ENCODE measurements at regions not wholly inside any gene's neighbourhood (a gene's known extent, or its start where the extent isn't known, plus 50 kb on each side); places are given as distances from the start of the nearest gene placed in this dataset.
"Not testable (repeated sequence)": the region's sequence is repeated elsewhere in the genome, so short reads cannot be mapped to it uniquely, and the experiment has no call there.

GRCh38 chr2:89874810-89875595, 1183.5 kb downstream of the RPIA start:
- not testable (repeated sequence) for DNase-seq (ENCODE audit: low read depth in 2 of 2)

DNA sequence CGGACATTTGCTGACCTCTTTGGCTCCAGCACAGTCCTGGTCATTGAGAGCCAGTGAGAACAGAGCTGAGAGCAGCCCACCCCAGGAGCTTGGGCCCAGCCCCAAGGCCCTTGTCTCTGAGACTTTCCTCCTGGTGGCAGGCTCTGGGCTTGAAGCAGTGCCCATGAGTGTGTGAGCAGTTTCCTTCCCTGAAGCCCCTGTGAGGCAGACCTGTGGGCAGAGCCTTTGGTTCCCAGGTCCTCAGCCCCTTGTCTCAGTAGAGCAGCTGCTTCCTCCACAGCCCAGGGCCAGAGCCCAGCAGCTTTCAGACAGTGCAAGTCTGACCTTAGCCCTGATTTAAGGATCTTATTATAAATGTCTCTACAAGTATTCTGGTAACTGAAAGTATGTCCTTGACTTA, 1185.0 kb downstream of the RPIA start:
- DNase-seq (ENCODE audit: low read depth in 2 of 2), result not testable (repeated sequence)

DNA sequence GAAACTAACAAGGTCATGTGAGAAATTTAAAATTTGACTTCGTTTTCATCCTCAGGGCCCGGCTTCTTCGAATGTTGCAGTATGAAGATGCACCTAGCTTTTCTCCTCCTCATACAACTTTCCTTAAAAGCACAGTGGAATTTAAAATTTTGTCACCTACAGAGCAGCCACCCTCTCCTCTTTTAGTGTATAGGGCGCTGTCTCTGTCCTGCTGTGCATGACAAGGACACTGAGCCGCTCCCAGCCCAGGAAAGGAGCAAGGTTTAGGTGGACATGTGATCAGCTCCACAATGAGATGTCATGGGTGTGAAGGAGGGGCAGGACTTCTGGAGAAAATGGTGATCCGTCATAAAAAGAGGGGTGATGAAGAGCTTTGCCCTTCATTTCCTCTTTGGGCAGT, 1185.4 kb downstream of the RPIA start:
- DNase-seq (ENCODE audit: low read depth in 2 of 2), result not testable (repeated sequence)

DNA sequence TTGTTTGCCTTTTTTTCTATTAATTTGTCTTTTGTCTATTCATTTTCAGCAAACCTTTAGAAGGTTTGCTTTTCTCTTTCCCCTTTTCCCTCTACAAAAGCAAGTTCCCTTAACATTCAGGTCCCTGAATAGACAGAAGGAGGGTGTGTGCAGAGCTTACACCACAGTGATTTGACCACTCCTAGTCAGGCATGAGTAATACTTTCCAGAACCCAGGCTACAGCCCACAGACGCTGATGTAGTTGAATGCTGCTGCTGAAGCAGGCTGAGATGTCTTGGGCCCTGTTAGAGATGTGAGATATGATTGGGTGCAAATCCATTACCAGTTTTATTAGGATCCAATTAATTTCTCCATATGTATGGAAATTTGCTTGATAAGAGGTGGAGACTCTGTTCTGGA, 1191.4 kb downstream of the RPIA start:
- DNase-seq (ENCODE audit: low read depth in 2 of 2), result not testable (repeated sequence)

DNA sequence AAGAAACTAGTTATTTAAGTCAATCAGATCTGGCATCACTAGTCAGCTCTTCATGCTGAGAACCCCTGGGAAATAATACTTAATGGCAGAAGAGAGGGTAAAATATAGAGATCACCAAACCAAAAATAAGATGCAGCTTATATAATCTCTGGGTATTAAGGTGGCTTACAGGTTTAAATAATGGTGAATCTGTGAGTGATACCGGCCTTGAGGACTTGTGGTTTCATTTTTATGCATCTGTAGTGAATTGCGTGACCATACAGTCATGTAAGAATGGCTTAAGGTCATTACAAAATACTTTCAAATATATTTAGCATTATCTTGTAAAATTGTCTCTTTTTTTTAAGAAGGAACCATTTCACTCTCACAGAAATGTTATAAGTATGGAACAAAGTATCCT, 1192.2 kb downstream of the RPIA start:
- not testable (repeated sequence) for DNase-seq (ENCODE audit: low read depth in 2 of 2)

DNA sequence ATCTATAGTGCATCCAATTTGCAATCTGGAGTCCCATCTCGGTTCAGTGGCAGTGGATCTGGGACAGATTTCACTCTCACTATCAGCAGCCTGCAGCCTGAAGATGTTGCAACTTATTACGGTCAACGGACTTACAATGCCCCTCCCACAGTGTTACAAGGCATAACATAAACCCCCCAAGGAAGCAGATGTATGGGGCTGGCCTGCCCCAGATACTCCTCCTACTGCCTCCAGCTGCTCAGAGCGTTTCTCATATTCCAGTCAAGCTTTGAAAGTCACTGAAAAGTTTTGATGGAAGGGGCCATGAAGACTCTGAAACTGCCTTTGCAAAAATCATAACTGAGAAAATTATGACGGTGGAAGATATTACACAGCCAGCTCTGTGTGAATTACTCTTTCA, 1193.6 kb downstream of the RPIA start:
- not testable (repeated sequence) for DNase-seq (ENCODE audit: low read depth in 2 of 2)

DNA sequence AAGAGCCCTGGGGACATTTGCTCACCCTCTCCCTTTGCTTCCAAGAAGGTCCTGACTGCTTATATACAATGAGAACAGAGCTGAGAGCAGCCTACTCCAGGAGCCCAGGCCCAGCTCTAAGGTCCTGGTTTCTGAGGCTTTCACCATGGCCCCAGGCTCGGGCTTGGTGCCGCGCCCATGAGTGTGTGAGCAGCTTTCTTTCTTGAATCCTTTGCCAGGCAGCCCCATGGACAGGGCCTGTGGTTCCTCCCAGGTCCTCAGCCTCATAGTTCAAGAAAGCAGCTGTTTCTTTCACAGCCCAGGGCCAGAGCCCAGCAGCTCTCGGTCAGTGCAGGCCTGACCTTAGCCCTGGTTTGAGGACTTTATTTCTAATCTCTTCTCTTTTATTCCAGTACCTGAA, 1197.2 kb downstream of the RPIA start:
- DNase-seq (ENCODE audit: low read depth in 2 of 2), result not testable (repeated sequence)

DNA sequence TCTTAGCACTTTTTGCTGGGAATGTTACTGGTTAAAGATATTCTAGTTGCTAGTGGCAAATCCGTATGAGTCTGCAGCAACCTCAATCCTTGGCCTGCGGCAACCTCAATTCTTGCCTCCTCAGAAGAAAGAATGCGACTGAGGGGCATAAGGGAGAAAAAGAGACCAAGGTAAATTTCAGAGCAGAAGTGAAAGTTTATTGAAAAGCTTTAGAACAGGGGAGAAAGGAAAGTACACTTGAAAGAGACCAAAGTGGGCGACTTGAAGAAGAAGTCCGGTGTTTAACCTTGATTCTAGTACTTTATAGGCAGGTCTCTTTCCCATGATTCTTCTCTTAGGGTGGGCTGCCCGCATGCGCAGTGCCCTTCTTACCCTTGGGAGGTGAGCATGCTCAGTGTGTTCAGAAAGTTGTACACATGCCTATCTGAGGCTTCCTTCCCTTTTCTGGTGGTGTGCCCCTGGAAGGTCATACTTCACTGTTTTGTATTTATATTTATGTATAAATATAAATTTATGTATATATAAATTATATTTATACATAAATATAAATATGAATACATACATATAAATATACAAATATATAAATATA, 1198.8 kb downstream of the RPIA start:
- DNase-seq (ENCODE audit: low read depth in 2 of 2), result not testable (repeated sequence)

DNA sequence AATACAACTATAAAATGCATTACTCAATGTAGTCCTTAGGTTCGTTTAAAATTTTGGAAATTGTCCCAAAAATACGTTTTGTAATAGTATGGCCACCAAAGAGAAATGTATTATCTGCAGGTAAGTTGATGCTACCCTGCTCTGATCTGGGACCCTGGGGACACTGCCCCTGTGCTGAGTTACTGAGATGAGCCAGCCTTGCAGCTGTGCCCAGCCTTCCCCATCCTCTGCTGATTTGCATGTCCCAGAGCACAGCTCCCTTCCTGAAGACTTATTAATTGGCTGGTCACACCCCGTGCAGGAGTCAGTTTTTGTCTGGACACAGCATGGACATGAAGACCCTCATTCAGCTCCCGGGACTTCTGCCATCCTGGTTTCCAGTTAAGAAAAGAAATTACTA, 1203.5 kb downstream of the RPIA start:
- DNase-seq (ENCODE audit: low read depth in 2 of 2), result not testable (repeated sequence)

DNA sequence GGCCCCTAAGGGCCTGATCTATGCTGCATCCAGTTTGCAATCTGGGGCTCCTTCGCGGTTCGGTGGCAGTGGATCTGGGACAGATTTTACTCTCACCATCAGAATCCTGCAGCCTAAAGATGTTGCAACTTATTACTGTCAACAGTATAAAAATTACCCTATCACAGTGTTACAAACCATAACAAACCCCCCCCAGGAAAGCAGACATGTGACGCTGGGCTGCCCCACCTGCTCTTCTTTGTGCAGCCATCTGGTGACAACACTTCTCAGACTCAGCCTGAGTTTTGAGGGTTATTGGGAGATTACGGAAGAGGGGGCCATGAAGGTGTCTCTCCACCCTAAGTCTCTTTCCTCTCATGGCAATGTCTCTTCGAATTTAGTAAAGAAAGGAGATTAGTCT, 1204.2 kb downstream of the RPIA start:
- not testable (repeated sequence) for DNase-seq (ENCODE audit: low read depth in 2 of 2)

DNA sequence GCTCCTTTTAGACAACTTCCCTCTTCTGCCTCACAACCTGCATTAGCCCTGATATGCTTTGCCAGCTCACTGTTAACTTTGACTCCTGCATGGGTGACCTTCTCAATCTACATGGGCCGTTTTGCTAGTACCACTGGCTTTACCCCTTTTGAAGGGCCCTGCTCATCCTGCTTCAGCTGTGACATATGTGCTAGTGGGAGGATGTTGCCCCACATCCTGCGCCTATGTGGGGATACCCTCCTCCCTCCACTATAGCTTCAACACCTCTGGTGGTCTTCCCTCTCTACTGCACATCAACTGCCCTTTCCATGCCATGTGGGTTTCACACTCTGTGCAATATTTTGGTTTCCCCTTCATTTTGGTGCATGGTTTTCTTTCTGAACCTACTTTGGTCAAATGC, 1235.5 kb downstream of the RPIA start:
- not testable (repeated sequence) for DNase-seq (ENCODE audit: low read depth in 2 of 2)

DNA sequence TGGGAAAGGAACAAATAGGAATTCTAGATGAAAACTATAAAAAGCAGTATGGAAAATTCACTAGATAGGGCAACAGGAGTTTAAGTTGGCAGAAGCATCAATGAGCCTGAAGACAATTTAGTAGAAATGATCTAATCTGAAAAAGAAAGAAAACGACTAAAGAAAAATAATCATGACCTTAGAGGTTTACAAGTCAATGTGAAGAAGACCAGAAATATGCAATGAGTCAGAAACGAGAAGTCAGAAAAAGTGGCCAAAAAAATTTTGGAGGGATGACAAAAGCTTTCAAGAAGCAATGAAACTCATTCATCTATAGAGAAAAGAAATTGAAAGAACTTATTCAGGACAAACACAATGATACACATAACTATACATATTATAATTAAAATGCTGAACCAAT, 1244.0 kb downstream of the RPIA start:
- peak; percentile 0 to 4 for DNase-seq (ENCODE audit: low read depth in 2 of 2)

- not testable (repeated sequence) for DNase-seq (ENCODE audit: low read depth in 2 of 2)
Measured at GRCh38 chr2:89936011-89936410, 1244.5 kb downstream of the RPIA start.

DNA sequence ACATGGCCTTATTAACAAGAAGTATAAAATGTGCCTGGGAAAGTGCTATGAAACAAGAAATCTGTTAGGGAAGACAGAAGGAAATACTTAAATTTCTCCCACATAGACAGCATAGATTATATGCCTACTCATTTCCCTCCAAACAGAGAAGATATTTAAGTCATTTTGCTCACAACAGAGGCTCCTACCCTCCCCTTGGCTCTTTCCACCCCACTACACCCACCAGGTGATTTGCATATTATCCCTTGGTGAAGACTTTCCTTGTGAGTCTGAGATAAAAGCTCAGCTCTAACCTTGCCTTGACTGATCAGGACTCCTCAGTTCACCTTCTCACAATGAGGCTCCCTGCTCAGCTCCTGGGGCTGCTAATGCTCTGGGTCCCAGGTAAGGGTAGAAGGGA, 1245.1 kb downstream of the RPIA start:
- DNase-seq (ENCODE audit: low read depth in 2 of 2), result not testable (repeated sequence)

DNA sequence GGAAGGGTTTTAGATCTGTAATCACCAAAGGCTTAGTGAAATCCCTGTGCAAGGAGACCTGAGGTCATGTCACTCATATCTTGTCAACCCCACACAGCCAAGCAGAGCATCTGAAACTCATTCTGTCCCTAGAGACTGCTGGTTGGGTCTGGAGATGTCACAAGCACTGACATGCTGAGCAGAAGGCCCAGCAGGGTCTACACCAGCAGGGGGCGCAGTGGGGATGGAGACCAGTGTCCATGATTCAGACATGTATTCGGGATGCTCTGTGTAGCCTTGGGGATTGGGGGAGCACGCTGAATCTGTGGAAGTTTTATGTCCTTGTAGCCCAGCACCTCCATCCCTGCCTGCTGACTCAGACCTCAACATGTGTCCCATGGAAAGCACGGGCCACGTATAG, 1247.3 kb downstream of the RPIA start:
- not testable (repeated sequence) for DNase-seq (ENCODE audit: low read depth in 2 of 2)

- DNase-seq (ENCODE audit: low read depth in 2 of 2), result not testable (repeated sequence)
Measured at GRCh38 chr2:89944267-89944666, 1252.8 kb downstream of the RPIA start.

- not testable (repeated sequence) for DNase-seq (ENCODE audit: low read depth in 2 of 2)
Measured at GRCh38 chr2:89945004-89945616, 1253.6 kb downstream of the RPIA start.

- not testable (repeated sequence) for DNase-seq (ENCODE audit: low read depth in 2 of 2)
Measured at GRCh38 chr2:89947208-89947815, 1255.8 kb downstream of the RPIA start.

DNA sequence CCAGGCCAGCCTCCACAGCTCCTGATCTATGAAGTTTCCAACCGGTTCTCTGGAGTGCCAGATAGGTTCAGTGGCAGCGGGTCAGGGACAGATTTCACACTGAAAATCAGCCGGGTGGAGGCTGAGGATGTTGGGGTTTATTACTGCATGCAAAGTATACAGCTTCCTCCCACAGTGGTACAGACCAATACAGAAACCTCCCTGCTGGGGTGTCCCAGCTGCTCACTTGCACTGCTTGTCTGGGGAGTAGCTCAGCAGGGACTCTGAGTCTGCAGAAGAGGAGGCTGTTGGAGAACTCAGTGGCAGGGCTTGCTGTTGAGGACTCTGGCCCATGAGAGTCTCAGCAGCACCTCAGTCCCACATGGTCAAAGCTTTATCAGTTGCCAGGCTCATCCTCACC, 1256.6 kb downstream of the RPIA start:
- DNase-seq (ENCODE audit: low read depth in 2 of 2), result not testable (repeated sequence)

- not testable (repeated sequence) for DNase-seq (ENCODE audit: low read depth in 2 of 2)
Measured at GRCh38 chr2:89950807-89951206, 1259.3 kb downstream of the RPIA start.

GRCh38 chr2:89957236-89957635, 1265.8 kb downstream of the RPIA start:
- not testable (repeated sequence) for DNase-seq (ENCODE audit: low read depth in 2 of 2)

- not testable (repeated sequence) for DNase-seq (ENCODE audit: low read depth in 2 of 2)
Measured at GRCh38 chr2:89959729-89960378, 1268.4 kb downstream of the RPIA start.

Data from fibroblast of skin of left biceps (primary cell).